A673 (cell line): ENCODE measurements at regions not wholly inside any gene's neighbourhood (a gene's known extent, or its start where the extent isn't known, plus 50 kb on each side); places are given as distances from the start of the nearest gene placed in this dataset.

Experiments
- BruUV-seq: library from RNA; stranded (reverse); fragments of 400-500 nt; replicated peaks from 2 replicates; lab custom pipeline; 2021; lab: Mats Ljungman, UMichigan
- CTCF ChIA-PET: fragments of 300-600 bp; sonication (Branson Sonifier 250); formaldehyde crosslinking; loops from one replicate; lab custom pipeline; 2022; ENCODE audit warnings: antibody characterized with exemption; lab: Charles Lee
- POLR2A ChIA-PET: fragments of 300-600 bp; sonication (Branson Sonifier 250); formaldehyde crosslinking; loops from one replicate; lab custom pipeline; 2022; ENCODE audit warnings: antibody characterized with exemption; ENCODE audit not compliant: low non-redundant PET; lab: Charles Lee
- DNase-seq: peaks from one replicate; pipeline ENCODE4 v3.0.0-alpha.2; 2015; ENCODE audit warnings: low spot score
- H3K27ac ChIP-seq: fragments of 200-600 bp; sonication (generic); 2 replicates; pipeline ENCODE4 v1.5.1; 2016; ENCODE audit warnings: mixed run types, low read depth, mild to moderate bottlenecking, mixed read lengths, antibody characterized with exemption, low read length; ENCODE audit not compliant: poor library complexity, severe bottlenecking
- H3K27me3 ChIP-seq: fragments of 200-600 bp; sonication (generic); replicated peaks from 2 replicates; pipeline ENCODE4 v1.6.1; 2017; ENCODE audit warnings: mixed run types, low read depth, mild to moderate bottlenecking, mixed read lengths, antibody characterized with exemption, low read length; ENCODE audit not compliant: insufficient read depth, poor library complexity
- H3K36me3 ChIP-seq: fragments of 200-600 bp; sonication (generic); 2 replicates; pipeline ENCODE4 v1.6.1; 2016; ENCODE audit warnings: mixed run types, mild to moderate bottlenecking, mixed read lengths, antibody characterized with exemption, low read length; ENCODE audit not compliant: insufficient read depth, poor library complexity, severe bottlenecking
- H3K4me1 ChIP-seq: fragments of 200-600 bp; sonication (generic); 2 replicates; pipeline ENCODE4 v1.6.1; 2017; ENCODE audit warnings: mixed run types, mild to moderate bottlenecking, mixed read lengths, antibody characterized with exemption, low read length; ENCODE audit not compliant: insufficient read depth, poor library complexity, severe bottlenecking
- H3K4me3 ChIP-seq: fragments of 200-600 bp; sonication (generic); 2 replicates; pipeline ENCODE4 v1.5.1; 2016; ENCODE audit warnings: low read depth, mixed run types, mild to moderate bottlenecking, mixed read lengths, low read length; ENCODE audit not compliant: poor library complexity, severe bottlenecking
- H3K9me3 ChIP-seq: fragments of 200-600 bp; sonication (generic); 2 replicates; pipeline ENCODE4 v1.6.1; 2016; ENCODE audit warnings: mixed run types, low read depth, mild to moderate bottlenecking, mixed read lengths, antibody characterized with exemption, low read length; ENCODE audit not compliant: poor library complexity, severe bottlenecking
- EZH2 ChIP-seq: fragments of 200-600 bp; sonication (generic); IDR thresholded peaks from 2 replicates; pipeline ENCODE4 v1.6.1; 2017; ENCODE audit warnings: borderline replicate concordance, low read depth, mild to moderate bottlenecking, mixed read lengths, antibody characterized with exemption, low read length; ENCODE audit not compliant: poor library complexity, severe bottlenecking
- intact Hi-C: fragments of 100-400 bp; cut with micrococcal nuclease; formaldehyde crosslinking; loops from one replicate; pipeline ENCODE4 v1.10.0; 2022; ENCODE audit not compliant: unreplicated experiment
- TF ChIP-seq, protein P1 (sequence below): fragments of 300-800, 200-600 bp; sonication (generic); conservative IDR thresholded peaks from 2 replicates; pipeline ENCODE4 v1.5.1; 2017; ENCODE audit warnings: low read depth, mild to moderate bottlenecking, antibody characterized with exemption, low read length, moderate library complexity, mixed read lengths

DNA sequence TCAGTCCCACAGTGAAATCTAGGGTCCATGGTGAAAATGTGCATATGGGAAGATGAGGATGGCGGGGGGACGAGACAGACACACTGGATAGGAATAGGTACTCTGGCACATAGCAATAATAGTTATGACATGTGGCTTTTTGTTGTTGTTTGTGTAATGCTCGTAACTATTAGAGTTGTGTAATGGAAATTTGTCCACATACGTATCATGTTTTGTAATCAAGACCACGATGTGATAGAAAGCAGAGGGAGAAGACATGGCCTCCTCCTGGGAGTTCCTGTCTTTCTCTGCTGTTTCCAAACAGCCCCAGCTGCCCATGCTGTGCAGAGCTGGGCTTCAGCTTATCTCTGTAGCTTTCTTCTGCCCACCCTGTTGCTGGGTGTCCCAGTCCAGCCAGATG lies 185.3 kb upstream of the TMTC4 start:
- no TSS peak for BruUV-seq
- POLR2A ChIA-PET = no interaction called here
- no peaks in the 10 kb centered on the region for H3K36me3 ChIP-seq
- H3K9me3 ChIP-seq = no peaks in the 10 kb centered on the region
- no peak overlapping the region for H3K27ac ChIP-seq
- no peak for DNase-seq
- no peaks in the 10 kb centered on the region for H3K4me1 ChIP-seq
- intact Hi-C loops = no loop called here
- no peaks in the 10 kb centered on the region for H3K27me3 ChIP-seq
- CTCF ChIA-PET = no interaction called here
- no peak overlapping the region for H3K4me3 ChIP-seq
- no peak for TF ChIP-seq EZH2
- TF ChIP-seq, protein P1, sequence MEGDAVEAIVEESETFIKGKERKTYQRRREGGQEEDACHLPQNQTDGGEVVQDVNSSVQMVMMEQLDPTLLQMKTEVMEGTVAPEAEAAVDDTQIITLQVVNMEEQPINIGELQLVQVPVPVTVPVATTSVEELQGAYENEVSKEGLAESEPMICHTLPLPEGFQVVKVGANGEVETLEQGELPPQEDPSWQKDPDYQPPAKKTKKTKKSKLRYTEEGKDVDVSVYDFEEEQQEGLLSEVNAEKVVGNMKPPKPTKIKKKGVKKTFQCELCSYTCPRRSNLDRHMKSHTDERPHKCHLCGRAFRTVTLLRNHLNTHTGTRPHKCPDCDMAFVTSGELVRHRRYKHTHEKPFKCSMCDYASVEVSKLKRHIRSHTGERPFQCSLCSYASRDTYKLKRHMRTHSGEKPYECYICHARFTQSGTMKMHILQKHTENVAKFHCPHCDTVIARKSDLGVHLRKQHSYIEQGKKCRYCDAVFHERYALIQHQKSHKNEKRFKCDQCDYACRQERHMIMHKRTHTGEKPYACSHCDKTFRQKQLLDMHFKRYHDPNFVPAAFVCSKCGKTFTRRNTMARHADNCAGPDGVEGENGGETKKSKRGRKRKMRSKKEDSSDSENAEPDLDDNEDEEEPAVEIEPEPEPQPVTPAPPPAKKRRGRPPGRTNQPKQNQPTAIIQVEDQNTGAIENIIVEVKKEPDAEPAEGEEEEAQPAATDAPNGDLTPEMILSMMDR = no peak

DNA sequence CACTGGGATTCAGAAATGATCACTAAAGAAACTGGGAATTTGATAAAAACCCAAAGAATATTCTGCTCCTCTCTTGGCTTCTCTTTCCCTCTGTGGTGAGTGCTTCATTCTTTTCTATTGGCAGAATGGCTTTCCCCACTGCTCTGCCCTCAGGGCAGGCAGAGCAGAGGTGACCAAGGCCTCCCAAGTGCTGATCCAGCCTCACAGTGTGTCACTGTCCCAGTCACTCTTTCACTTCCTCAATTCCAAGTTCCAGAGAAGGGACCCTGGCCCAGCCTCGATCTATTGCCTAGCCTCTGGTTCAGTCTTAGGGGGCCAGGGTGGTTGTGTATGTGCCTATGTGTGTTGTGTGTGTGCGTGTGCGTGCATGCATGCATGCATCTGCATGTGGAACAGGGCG lies 180.6 kb upstream of the TMTC4 start:
- no peak for TF ChIP-seq EZH2
- TF ChIP-seq, protein P1 = no peak
- intact Hi-C loops = no loop called here
- no TSS peak for BruUV-seq
- H3K27me3 ChIP-seq = no peaks in the 10 kb centered on the region
- no peaks in the 10 kb centered on the region for H3K36me3 ChIP-seq
- CTCF ChIA-PET = no interaction called here
- no peaks in the 10 kb centered on the region for H3K4me1 ChIP-seq
- DNase-seq = no peak
- H3K4me3 ChIP-seq = no peak overlapping the region
- H3K27ac ChIP-seq = no peak overlapping the region
- POLR2A ChIA-PET = no interaction called here
- no peaks in the 10 kb centered on the region for H3K9me3 ChIP-seq

DNA sequence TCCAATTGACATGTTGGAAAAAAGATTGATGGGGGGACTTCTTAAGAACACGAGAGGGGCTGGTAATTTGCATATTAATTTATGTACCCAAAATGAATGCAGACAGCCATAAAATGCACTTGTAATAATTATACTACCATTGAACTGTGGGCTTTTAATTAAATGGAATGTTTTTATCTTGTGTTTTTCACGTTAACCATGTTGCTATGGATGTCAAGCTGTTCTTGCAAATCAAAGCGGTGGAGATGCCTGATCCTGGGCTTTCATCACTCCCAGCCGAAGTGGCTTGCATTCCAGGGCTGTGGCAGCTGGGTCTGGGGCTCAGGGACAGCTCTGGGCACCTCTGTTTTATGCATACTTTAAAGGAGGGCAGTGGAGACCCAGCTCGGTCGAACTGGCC lies 179.4 kb upstream of the TMTC4 start:
- TF ChIP-seq, protein P1 = no peak
- TF ChIP-seq EZH2 = no peak
- Histone ChIP-seq H3K9me3 (no peaks in the 10 kb centered on the region), H3K27me3 (no peaks in the 10 kb centered on the region), H3K36me3 (no peaks in the 10 kb centered on the region), H3K4me1 (no peaks in the 10 kb centered on the region), H3K4me3 (no peak overlapping the region), H3K27ac (no peak overlapping the region)
- ChIA-PET POLR2A (no interaction called here), CTCF (no interaction called here)
- BruUV-seq = no TSS peak
- intact Hi-C loops = no loop called here
- DNase-seq = no peak
